Heart left ventricle (tissue), 16 donors: ENCODE measurements at regions not wholly inside any gene's neighbourhood (a gene's known extent, or its start where the extent isn't known, plus 50 kb on each side); places are given as distances from the start of the nearest gene placed in this dataset.

Experiments
- ATAC-seq, 4 donors: fragments of 200-7000 bp; cut with Tn5 transposase; one replicate each; pipeline ENCODE4 v1.9.1; 2020 to 2022; ENCODE audit warnings: moderate library complexity in 4 of 4, mild to moderate bottlenecking in 3 of 4, moderate number of reproducible peaks in 1 of 4
- DNase-seq, 5 donors: peaks; one replicate each; pipeline ENCODE4 v3.0.0-alpha.2; 2020
- H3K27ac ChIP-seq, 12 donors: fragments of 200-600 bp; sonication (generic) in 4 of 12; one replicate each; pipeline versions ENCODE4 v1.5.0 to v1.8.0; 2016 to 2022; ENCODE audit warnings: mild to moderate bottlenecking in 2 of 12
- H3K27me3 ChIP-seq, 9 donors: fragments of 200-600 bp; sonication (generic) in 2 of 9; one replicate each; pipeline versions ENCODE4 v1.5.1 to v1.8.0; 2016 to 2022; ENCODE audit warnings: mild to moderate bottlenecking in 3 of 9
- H3K36me3 ChIP-seq, 9 donors: fragments of 200-600 bp; sonication (generic) in 2 of 9; one replicate each; pipeline versions ENCODE4 v1.5.0 to v1.8.0; 2018 to 2022; ENCODE audit warnings: mild to moderate bottlenecking in 2 of 9
- H3K4me1 ChIP-seq, 12 donors: fragments of 200-600 bp; sonication (generic) in 4 of 12; one replicate each; pipeline versions ENCODE4 v1.5.0 to v1.8.0; 2016 to 2022; ENCODE audit warnings: mild to moderate bottlenecking in 3 of 12
- H3K4me3 ChIP-seq, 12 donors: fragments of 200-600 bp; sonication (generic) in 4 of 12; one replicate each; pipeline versions ENCODE4 v1.5.0 to v1.8.0; 2017 to 2022; ENCODE audit warnings: mild to moderate bottlenecking in 9 of 12, moderate library complexity in 4 of 12
- H3K9me3 ChIP-seq, 12 donors: fragments of 200-600 bp; sonication (generic) in 4 of 12; one replicate each; pipeline versions ENCODE4 v1.5.0 to v1.8.0; 2016 to 2022; ENCODE audit warnings: mild to moderate bottlenecking in 1 of 12
- POLR2A ChIP-seq, 2 donors: fragments of 450-650 bp; IDR thresholded peaks; one replicate each; pipeline ENCODE4 v1.6.1; 2017; ENCODE audit warnings: antibody characterized with exemption in 2 of 2, mild to moderate bottlenecking in 2 of 2, moderate library complexity in 2 of 2
- WGBS, 4 donors: extraction: QIAGEN DNeasy Blood & Tissue Kit in 2 of 4; methylation state at CpG; one replicate each; pipeline versions ENCODE4 v1.1.5 to v1.1.7; 2013 to 2018; 5-methylcytosine and 5-hydroxymethylcytosine counted together
- intact Hi-C, 10 donors: fragments of 100-400 bp; cut with DNase I; formaldehyde crosslinking; loops; one replicate each; pipeline versions ENCODE4 v1.11.1 to v1.14.2; 2022
- TF ChIP-seq, protein P1 (sequence below), 12 donors: fragments of 200-600 bp; sonication (generic) in 4 of 12; IDR thresholded peaks; one replicate each; pipeline versions ENCODE4 v1.5.0 to v1.8.0; 2018 to 2022; ENCODE audit warnings: antibody characterized with exemption in 12 of 12, mild to moderate bottlenecking in 5 of 12
- donor health status: ischemic (EF 13 %, LVEDD 7.1; RV severe dilation, severe dysfunction).
- donor health status: healthy with polysubstance abuse.
- donor health status: DM: no; HTN: yes; CAD: no.
- donor health status: DM: no; HTN: no; CAD: no.
- donor health status: ischemic (EF 25% LVEDD 6.9; RV normal size, moderate dysfunction).
- donor health status: ischemic (EF 25% LVEDD 5.7; RV mildly dilated, moderate dysfunction).
- donor health status: healthy.
- donor health status: DM: yes; HTN: yes; CAD: no.
- donor health status: ischemic (EF 35%, LVEDD 5.7; RV mildly dilated, moderate dysfunction).
- donor health status: nonischemic (EF 11% LVEDD 7.7; RV severe dilation, severe dysfunction).
- donor health status: DM: yes; HTN: yes; CAD: no.
- donor health status: PGD.
- donor health status: ischemic (EF 29% LVEDD 5.4; RV normal size, mild dysfunction).
- donor health status: nonischemic (EF 23%, LVEDD 6.1; RV moderate dilation, normal function).

DNA sequence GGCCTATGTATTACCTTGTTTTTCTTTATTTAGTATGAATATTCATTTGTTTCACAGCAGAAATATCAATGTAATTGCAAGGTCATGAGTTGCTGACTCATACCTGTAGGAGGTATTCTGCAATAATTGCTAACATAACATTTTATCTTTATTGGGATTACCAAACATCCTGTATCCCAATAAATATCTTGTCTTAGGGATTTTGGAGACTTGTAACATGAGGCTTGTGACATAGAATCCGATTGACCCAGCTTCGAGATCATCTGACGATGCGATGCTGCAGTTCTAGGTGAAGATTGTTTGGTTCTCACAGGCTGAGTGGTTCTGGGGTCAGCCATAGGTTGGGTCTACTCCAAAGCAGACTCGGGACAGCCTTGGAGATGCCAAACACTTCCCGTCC lies 133.4 kb upstream of the RND3 start:
- no peak for DNase-seq
- Histone ChIP-seq H3K4me1 (peaks cover 0 to 44% (median 23%) of the 10 kb centered on the region in 12 donors), H3K27me3 (no peaks in the 10 kb centered on the region), H3K36me3 (no peaks in the 10 kb centered on the region), H3K9me3 (no peaks in the 10 kb centered on the region), H3K27ac (peak overlapping the region in 10 of 12 donors; percentile 2 to 69 (median 24)), H3K4me3 (no peak overlapping the region)
- intact Hi-C loops, result loop anchor here in 1 of 10 donors (10.0 kb wide), 1 partner anchor 164 kb away; no protein-coding TSS in a partner anchor
- WGBS, 4 donors, result 81 to 92% (median 86%) methylated on average over 6 of the region's 6 CpGs
- TF ChIP-seq POLR2A (IDR thresholded peaks at IDR 0.05), result no peak
- TF ChIP-seq, protein P1, sequence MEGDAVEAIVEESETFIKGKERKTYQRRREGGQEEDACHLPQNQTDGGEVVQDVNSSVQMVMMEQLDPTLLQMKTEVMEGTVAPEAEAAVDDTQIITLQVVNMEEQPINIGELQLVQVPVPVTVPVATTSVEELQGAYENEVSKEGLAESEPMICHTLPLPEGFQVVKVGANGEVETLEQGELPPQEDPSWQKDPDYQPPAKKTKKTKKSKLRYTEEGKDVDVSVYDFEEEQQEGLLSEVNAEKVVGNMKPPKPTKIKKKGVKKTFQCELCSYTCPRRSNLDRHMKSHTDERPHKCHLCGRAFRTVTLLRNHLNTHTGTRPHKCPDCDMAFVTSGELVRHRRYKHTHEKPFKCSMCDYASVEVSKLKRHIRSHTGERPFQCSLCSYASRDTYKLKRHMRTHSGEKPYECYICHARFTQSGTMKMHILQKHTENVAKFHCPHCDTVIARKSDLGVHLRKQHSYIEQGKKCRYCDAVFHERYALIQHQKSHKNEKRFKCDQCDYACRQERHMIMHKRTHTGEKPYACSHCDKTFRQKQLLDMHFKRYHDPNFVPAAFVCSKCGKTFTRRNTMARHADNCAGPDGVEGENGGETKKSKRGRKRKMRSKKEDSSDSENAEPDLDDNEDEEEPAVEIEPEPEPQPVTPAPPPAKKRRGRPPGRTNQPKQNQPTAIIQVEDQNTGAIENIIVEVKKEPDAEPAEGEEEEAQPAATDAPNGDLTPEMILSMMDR (IDR thresholded peaks at IDR 0.05), result no peak
- no peak for ATAC-seq

DNA sequence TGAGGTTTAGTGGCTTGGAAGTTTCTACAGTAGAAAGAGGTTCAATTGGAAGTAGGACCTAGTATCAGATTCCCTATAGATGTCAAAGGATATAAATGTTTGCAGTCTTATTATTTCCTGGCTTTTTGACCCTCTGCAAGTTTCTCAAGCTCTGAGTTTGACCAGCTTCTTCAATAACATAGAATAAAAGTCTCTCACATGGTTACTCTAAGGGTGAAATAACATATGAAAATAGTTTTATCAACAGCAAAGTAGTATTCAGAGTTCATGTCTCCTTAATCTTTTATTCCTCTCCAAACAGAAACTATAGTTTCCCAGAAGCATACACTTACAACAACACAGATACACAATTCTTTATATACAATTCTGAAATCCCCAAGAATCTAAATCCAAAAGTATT lies 132.9 kb upstream of the RND3 start:
- H3K36me3 ChIP-seq, result no peaks in the 10 kb centered on the region
- no peaks in the 10 kb centered on the region for H3K27me3 ChIP-seq
- no peaks in the 10 kb centered on the region for H3K9me3 ChIP-seq
- TF ChIP-seq POLR2A (IDR thresholded peaks at IDR 0.05), result no peak
- ATAC-seq (no peak), DNase-seq (no peak)
- intact Hi-C loops, result loop anchor here in 1 of 10 donors (10.0 kb wide), 1 partner anchor 164 kb away; no protein-coding TSS in a partner anchor
- H3K27ac ChIP-seq, result peak overlapping the region in 9 of 12 donors; percentile 2 to 69 (median 34)
- H3K4me3 ChIP-seq, result no peak overlapping the region
- H3K4me1 ChIP-seq, result peaks cover 0 to 44% (median 23%) of the 10 kb centered on the region in 12 donors

DNA sequence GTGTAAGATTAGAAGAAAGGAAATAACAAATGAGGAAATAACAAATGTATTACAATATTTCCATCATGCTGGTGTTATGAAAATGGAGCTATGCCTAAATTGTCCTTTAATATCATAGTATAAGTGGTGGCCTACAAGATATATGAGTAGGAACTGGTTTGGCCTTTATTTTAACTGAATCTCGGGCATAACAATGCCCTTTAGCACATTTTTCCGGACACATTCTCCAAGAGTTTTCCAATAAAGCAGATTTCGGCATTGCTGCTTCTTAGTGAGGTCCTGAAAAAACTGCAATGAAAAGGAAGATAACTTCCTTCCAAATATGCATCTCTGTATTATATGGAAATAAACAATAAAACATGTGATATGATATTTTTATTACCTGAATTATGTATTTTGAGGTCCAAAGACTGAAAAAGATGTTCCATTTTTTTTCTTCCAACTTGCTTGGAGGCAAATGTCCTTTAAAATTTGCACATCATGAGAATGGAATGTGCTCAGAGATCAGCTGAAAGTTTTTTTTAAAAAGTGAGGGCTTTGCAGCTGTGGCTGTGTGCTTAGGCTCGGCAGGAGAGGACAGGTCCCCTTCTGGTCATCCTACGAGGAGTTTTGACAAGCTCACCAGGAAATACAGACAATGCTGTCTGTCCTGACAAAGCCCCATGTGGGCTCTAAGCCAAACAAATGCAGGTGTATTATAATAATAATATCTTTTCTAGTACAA lies 132.3 kb upstream of the RND3 start:
- peaks cover 0 to 44% (median 23%) of the 10 kb centered on the region in 12 donors for H3K4me1 ChIP-seq
- no peaks in the 10 kb centered on the region for H3K27me3 ChIP-seq
- WGBS, 4 donors, result 54 to 60% (median 55%) methylated on average over 5 of the region's 5 CpGs
- H3K9me3 ChIP-seq, result no peaks in the 10 kb centered on the region
- DNase-seq (peak in 1 of 5 donors; percentile 28), ATAC-seq (peak; percentile 57 to 83 (median 68))
- peak overlapping the region in 9 of 12 donors; percentile 2 to 69 (median 34) for H3K27ac ChIP-seq
- H3K4me3 ChIP-seq, result no peak overlapping the region
- intact Hi-C loops, result loop anchor here in 6 of 10 donors (10.0 kb wide), 5 partner anchors 165 to 1025 kb away; no protein-coding TSS in a partner anchor
- TF ChIP-seq POLR2A (IDR thresholded peaks at IDR 0.05), result no peak
- TF ChIP-seq, protein P1 (IDR thresholded peaks at IDR 0.05), result peak in 1 of 12 donors; percentile 9
- H3K36me3 ChIP-seq, result no peaks in the 10 kb centered on the region

DNA sequence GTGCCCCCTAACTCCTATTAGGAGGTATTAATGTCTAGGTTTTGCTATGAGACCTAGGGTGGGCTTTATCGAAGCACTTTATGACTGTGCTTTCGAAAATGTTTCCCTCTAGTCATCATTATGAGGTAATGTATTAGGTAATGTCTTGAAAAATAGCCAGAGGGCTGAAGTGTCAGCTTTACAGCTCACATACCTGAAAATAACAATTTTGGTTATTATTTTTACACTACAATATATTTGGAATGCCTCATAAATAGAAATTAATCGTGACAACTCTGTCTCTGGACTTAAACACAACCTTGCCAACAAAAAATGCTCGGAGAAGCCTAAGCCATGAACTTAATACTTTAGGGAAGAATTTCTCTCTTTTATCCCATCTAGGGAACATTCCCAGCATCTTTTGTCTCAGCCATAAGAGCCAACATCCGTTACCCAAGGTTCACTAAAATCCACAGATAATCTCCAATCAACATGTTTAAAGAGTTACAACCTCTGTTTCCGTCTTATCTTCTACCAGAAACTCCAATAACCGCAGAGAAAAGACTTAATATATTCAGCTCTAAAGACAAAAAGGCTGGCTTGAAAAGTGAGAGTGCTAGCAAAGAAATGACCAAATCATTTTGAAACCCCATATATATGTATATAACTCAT lies 130.9 kb upstream of the RND3 start:
- Histone ChIP-seq H3K4me1 (peaks cover 0 to 47% (median 20%) of the 10 kb centered on the region in 12 donors), H3K36me3 (no peaks in the 10 kb centered on the region), H3K4me3 (no peak overlapping the region), H3K9me3 (no peaks in the 10 kb centered on the region), H3K27ac (peak overlapping the region in 4 of 12 donors; percentile 5 to 44 (median 17)), H3K27me3 (no peaks in the 10 kb centered on the region)
- DNase-seq, result no peak
- intact Hi-C loops, result loop anchor here in 5 of 10 donors (10.0 kb wide), 4 partner anchors 194 to 1024 kb away; no protein-coding TSS in a partner anchor
- TF ChIP-seq, protein P1 (IDR thresholded peaks at IDR 0.05), result no peak
- no peak for TF ChIP-seq POLR2A (IDR thresholded peaks at IDR 0.05)
- 73 to 80% (median 77%) methylated on average over 7 of the region's 7 CpGs for WGBS, 4 donors
- peak in 1 of 4 donors; percentile 63 for ATAC-seq
